AG08395 (cell line): ENCODE measurements at regions not wholly inside any gene's neighbourhood (a gene's known extent, or its start where the extent isn't known, plus 50 kb on each side); places are given as distances from the start of the nearest gene placed in this dataset.
A peak's percentile ranks its signal among the peaks of the same experiment; 100 is the strongest.
"Not testable (repeated sequence)": the region's sequence is repeated elsewhere in the genome, so short reads cannot be mapped to it uniquely, and the experiment has no call there.

Experiments used
- DNase-seq: peaks from one replicate; pipeline ENCODE4 v3.0.0; 2012; ENCODE audit warnings: mixed read lengths, low spot score

- not testable (repeated sequence) for DNase-seq
Observed at GRCh38 chr9:79089851-79090250, 481.9 kb upstream of the TLE4 start.

- DNase-seq = not testable (repeated sequence)
Observed at GRCh38 chr9:79103257-79103656, 468.5 kb upstream of the TLE4 start.

- DNase-seq = no peak
Observed at GRCh38 chr9:79104216-79104615, 467.5 kb upstream of the TLE4 start.

- no peak for DNase-seq
Observed at GRCh38 chr9:79104951-79105350, 466.8 kb upstream of the TLE4 start.

- DNase-seq = no peak
Observed at GRCh38 chr9:79107911-79108676, 463.7 kb upstream of the TLE4 start.

- no peak for DNase-seq
Observed at GRCh38 chr9:79111653-79112052, 460.1 kb upstream of the TLE4 start.

- no peak for DNase-seq
Observed at GRCh38 chr9:79115176-79115575, 456.6 kb upstream of the TLE4 start.

GRCh38 chr9:79116041-79116440 is 455.7 kb upstream of the TLE4 start:
- no peak for DNase-seq

GRCh38 chr9:79116709-79117108 is 455.1 kb upstream of the TLE4 start:
- DNase-seq = no peak

GRCh38 chr9:79120533-79120932 is 451.2 kb upstream of the TLE4 start:
- no peak for DNase-seq

- no peak for DNase-seq
Observed at GRCh38 chr9:79120941-79121340, 450.8 kb upstream of the TLE4 start.

GRCh38 chr9:79123415-79123814 is 448.4 kb upstream of the TLE4 start:
- DNase-seq = no peak

- peak; percentile 53 for DNase-seq
Observed at GRCh38 chr9:79127661-79128060, 444.1 kb upstream of the TLE4 start.

GRCh38 chr9:79129865-79130480 is 441.8 kb upstream of the TLE4 start:
- DNase-seq = peak; percentile 59

GRCh38 chr9:79131246-79131774 is 440.5 kb upstream of the TLE4 start:
- DNase-seq = no peak

- DNase-seq = no peak
Observed at GRCh38 chr9:79131824-79132377, 439.9 kb upstream of the TLE4 start.

GRCh38 chr9:79134654-79135053 is 437.1 kb upstream of the TLE4 start:
- peak; percentile 33 for DNase-seq

GRCh38 chr9:79135681-79136415 is 435.9 kb upstream of the TLE4 start:
- DNase-seq = no peak

GRCh38 chr9:79140751-79141150 is 431.0 kb upstream of the TLE4 start:
- no peak for DNase-seq

- DNase-seq = no peak
Observed at GRCh38 chr9:79143211-79143610, 428.6 kb upstream of the TLE4 start.

- DNase-seq = no peak
Observed at GRCh38 chr9:79145442-79145841, 426.3 kb upstream of the TLE4 start.

GRCh38 chr9:79149585-79149984 is 422.2 kb upstream of the TLE4 start:
- no peak for DNase-seq

GRCh38 chr9:79151791-79152190 is 420.0 kb upstream of the TLE4 start:
- DNase-seq = no peak
